Astrocyte (in vitro differentiated cells and primary cell): ENCODE measurements at regions not wholly inside any gene's neighbourhood (a gene's known extent, or its start where the extent isn't known, plus 50 kb on each side); places are given as distances from the start of the nearest gene placed in this dataset.
A peak's percentile ranks its signal among the peaks of the same experiment; 100 is the strongest.

Experiments used
- DNase-seq: peaks from one replicate; pipeline ENCODE4 v3.0.0-alpha.2; 2010; ENCODE audit warnings: low read depth
- FAIRE-seq: peaks from 2 replicates; lab custom pipeline; 2011; peaks lifted over from hg19 to GRCh38; lab: Jason Lieb, UNC
- H2AFZ ChIP-seq: 2 replicates; pipeline ENCODE4 v1.6.0; 2012; ENCODE audit warnings: low read depth, low read length, inconsistent platforms
- H3K27ac ChIP-seq: 2 replicates; pipeline ENCODE4 v1.5.1; 2011; ENCODE audit warnings: low read depth, low read length, inconsistent platforms
- H3K27me3 ChIP-seq: 2 replicates; pipeline ENCODE4 v1.6.0; 2011; ENCODE audit warnings: low read length, inconsistent platforms; ENCODE audit not compliant: insufficient read depth
- H3K36me3 ChIP-seq: 2 replicates; pipeline ENCODE4 v1.5.1; 2011; ENCODE audit warnings: low read length, inconsistent platforms; ENCODE audit not compliant: insufficient read depth
- H3K4me1 ChIP-seq: 2 replicates; pipeline ENCODE4 v1.5.1; 2011; ENCODE audit warnings: low read length, inconsistent platforms; ENCODE audit not compliant: insufficient read depth
- H3K4me2 ChIP-seq: 2 replicates; pipeline ENCODE4 v1.6.0; 2012; ENCODE audit warnings: low read length, inconsistent platforms
- H3K4me3 ChIP-seq: 2 replicates; pipeline ENCODE4 v1.5.1; 2011; ENCODE audit warnings: low read depth, mild to moderate bottlenecking, low read length, inconsistent platforms; ENCODE audit not compliant: insufficient read depth
- H3K79me2 ChIP-seq: 2 replicates; pipeline ENCODE4 v1.6.0; 2012; ENCODE audit warnings: mild to moderate bottlenecking, low read length, inconsistent platforms; ENCODE audit not compliant: insufficient read depth
- H3K9ac ChIP-seq: 2 replicates; pipeline ENCODE4 v1.6.0; 2012; ENCODE audit warnings: mild to moderate bottlenecking, low read length, inconsistent platforms
- H3K9me3 ChIP-seq: 2 replicates; pipeline ENCODE4 v1.5.1; 2012; ENCODE audit warnings: low read depth, mild to moderate bottlenecking, low read length, inconsistent platforms; ENCODE audit not compliant: insufficient read depth
- H4K20me1 ChIP-seq: 2 replicates; pipeline ENCODE4 v1.6.0; 2012; ENCODE audit warnings: low read length, inconsistent platforms; ENCODE audit not compliant: insufficient read depth
- H3K27ac Mint-ChIP-seq: one replicate; pipeline ENCODE4 v1.8.0; 2021; ENCODE audit warnings: mild to moderate bottlenecking, mixed read lengths; ENCODE audit not compliant: unreplicated experiment
- H3K27me3 Mint-ChIP-seq: one replicate; pipeline ENCODE4 v1.8.0; 2021; ENCODE audit warnings: low read depth, mixed read lengths; ENCODE audit not compliant: unreplicated experiment
- H3K36me3 Mint-ChIP-seq: one replicate; pipeline ENCODE4 v1.8.0; 2021; ENCODE audit warnings: low read depth, mixed read lengths; ENCODE audit not compliant: unreplicated experiment
- H3K4me1 Mint-ChIP-seq: one replicate; pipeline ENCODE4 v1.8.0; 2021; ENCODE audit warnings: low read depth, mixed read lengths; ENCODE audit not compliant: unreplicated experiment
- H3K4me3 Mint-ChIP-seq: one replicate; pipeline ENCODE4 v1.8.0; 2021; ENCODE audit warnings: mild to moderate bottlenecking, moderate library complexity, mixed read lengths; ENCODE audit not compliant: unreplicated experiment
- H3K9me3 Mint-ChIP-seq: one replicate; pipeline ENCODE4 v1.8.0; 2021; ENCODE audit warnings: mild to moderate bottlenecking, mixed read lengths; ENCODE audit not compliant: unreplicated experiment
- EZH2 ChIP-seq: IDR thresholded peaks from 2 replicates; pipeline ENCODE4 v1.6.1; 2012; ENCODE audit warnings: mild to moderate bottlenecking, low read length, inconsistent platforms; ENCODE audit not compliant: insufficient read depth
- TF ChIP-seq, protein P1 (sequence below): IDR thresholded peaks from 2 replicates; pipeline ENCODE4 v1.5.1; 2011; ENCODE audit warnings: low read depth, mild to moderate bottlenecking, inconsistent platforms, low read length, moderate library complexity; ENCODE audit not compliant: insufficient read depth

- Mint-ChIP-seq H3K9me3 (peaks cover 4% of the 10 kb centered on the region), H3K36me3 (no peaks in the 10 kb centered on the region), H3K4me1 (peaks cover 6% of the 10 kb centered on the region), H3K27ac (no peak overlapping the region), H3K27me3 (peaks cover 6% of the 10 kb centered on the region), H3K4me3 (no peak overlapping the region)
- no peak overlapping the region for H3K9ac ChIP-seq
- no peak overlapping the region for H3K4me3 ChIP-seq
- no peaks in the 10 kb centered on the region for H3K27me3 ChIP-seq
- no peaks in the 10 kb centered on the region for H3K9me3 ChIP-seq
- DNase-seq (no peak), FAIRE-seq (no peak)
- no peaks in the 10 kb centered on the region for H4K20me1 ChIP-seq
- no peaks in the 10 kb centered on the region for H3K36me3 ChIP-seq
- peaks cover 7% of the 10 kb centered on the region for H3K4me1 ChIP-seq
- no peaks in the 10 kb centered on the region for H3K79me2 ChIP-seq
- TF ChIP-seq, protein P1, sequence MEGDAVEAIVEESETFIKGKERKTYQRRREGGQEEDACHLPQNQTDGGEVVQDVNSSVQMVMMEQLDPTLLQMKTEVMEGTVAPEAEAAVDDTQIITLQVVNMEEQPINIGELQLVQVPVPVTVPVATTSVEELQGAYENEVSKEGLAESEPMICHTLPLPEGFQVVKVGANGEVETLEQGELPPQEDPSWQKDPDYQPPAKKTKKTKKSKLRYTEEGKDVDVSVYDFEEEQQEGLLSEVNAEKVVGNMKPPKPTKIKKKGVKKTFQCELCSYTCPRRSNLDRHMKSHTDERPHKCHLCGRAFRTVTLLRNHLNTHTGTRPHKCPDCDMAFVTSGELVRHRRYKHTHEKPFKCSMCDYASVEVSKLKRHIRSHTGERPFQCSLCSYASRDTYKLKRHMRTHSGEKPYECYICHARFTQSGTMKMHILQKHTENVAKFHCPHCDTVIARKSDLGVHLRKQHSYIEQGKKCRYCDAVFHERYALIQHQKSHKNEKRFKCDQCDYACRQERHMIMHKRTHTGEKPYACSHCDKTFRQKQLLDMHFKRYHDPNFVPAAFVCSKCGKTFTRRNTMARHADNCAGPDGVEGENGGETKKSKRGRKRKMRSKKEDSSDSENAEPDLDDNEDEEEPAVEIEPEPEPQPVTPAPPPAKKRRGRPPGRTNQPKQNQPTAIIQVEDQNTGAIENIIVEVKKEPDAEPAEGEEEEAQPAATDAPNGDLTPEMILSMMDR, result no peak
- TF ChIP-seq EZH2, result no peak
- no peak overlapping the region for H2AFZ ChIP-seq
- H3K4me2 ChIP-seq, result no peak overlapping the region
- H3K27ac ChIP-seq, result no peak overlapping the region
These were observed 144.2 kb downstream of the TTC32 start for GRCh38 chr2:19757586-19757985.

DNA sequence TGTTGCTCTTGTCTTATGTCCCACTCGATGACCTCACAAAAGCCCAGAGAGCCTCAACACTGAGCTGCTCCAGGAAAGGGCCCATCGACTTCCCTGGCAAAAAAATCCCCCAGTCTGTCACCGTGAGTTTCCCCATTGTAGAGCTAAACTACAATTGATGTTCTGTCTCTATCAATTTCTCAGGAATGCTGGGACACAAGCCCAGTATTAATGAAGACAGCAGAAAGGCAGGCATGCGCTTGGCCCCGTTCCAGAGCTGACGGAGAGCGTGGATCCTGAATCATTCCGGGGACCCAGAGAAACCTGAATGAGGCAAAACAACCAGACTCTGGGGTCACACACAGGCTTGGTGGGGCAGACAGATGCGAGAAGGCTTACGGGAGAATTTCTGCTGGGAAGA is 146.9 kb downstream of the TTC32 start:
- Mint-ChIP-seq H3K27me3 (peaks cover 14% of the 10 kb centered on the region), H3K36me3 (no peaks in the 10 kb centered on the region)
- peak; percentile 54 for DNase-seq

DNA sequence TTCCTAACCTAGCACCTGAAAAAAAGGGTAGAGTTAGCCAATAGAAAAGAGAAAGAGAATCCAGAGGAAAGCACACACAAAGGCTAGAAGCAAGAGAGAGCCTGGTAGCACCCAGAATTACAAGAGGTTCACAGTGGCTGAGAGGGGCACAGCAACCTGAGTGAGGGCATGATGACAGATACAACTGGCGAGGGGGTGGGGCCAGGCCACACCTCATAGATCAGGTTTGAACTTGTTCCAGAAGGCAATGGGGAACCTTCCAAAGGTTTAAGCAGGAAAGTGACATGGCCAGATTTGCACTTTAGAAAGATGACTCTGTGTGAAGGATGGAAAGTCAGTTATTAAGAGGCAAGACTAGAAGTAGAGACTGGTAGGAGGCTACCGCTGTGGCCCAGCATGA is 148.0 kb downstream of the TTC32 start:
- FAIRE-seq (no peak), DNase-seq (no peak)
- Histone ChIP-seq H3K27me3 (peaks cover 2% of the 10 kb centered on the region), H4K20me1 (no peaks in the 10 kb centered on the region), H3K9me3 (no peaks in the 10 kb centered on the region), H3K27ac (no peak overlapping the region), H3K9ac (no peak overlapping the region), H3K4me2 (no peak overlapping the region), H3K4me3 (no peak overlapping the region), H3K79me2 (no peaks in the 10 kb centered on the region), H2AFZ (no peak overlapping the region), H3K36me3 (no peaks in the 10 kb centered on the region), H3K4me1 (no peaks in the 10 kb centered on the region)
- no peak for TF ChIP-seq EZH2
- TF ChIP-seq, protein P1, result no peak
- peaks cover 16% of the 10 kb centered on the region for H3K27me3 Mint-ChIP-seq
- no peaks in the 10 kb centered on the region for H3K4me1 Mint-ChIP-seq
- H3K27ac Mint-ChIP-seq, result no peak overlapping the region
- H3K9me3 Mint-ChIP-seq, result peaks cover 4% of the 10 kb centered on the region
- no peaks in the 10 kb centered on the region for H3K36me3 Mint-ChIP-seq
- no peak overlapping the region for H3K4me3 Mint-ChIP-seq

More for the DNA sequence above, 146.9 kb downstream of the TTC32 start:
- Histone ChIP-seq H3K4me2 (no peak overlapping the region), H3K9me3 (no peaks in the 10 kb centered on the region), H3K36me3 (no peaks in the 10 kb centered on the region), H3K27me3 (peaks cover 2% of the 10 kb centered on the region), H2AFZ (peak overlapping the region; percentile 38), H3K79me2 (no peaks in the 10 kb centered on the region), H3K4me3 (no peak overlapping the region), H3K4me1 (no peaks in the 10 kb centered on the region), H3K9ac (no peak overlapping the region), H3K27ac (no peak overlapping the region), H4K20me1 (no peaks in the 10 kb centered on the region)
- no peak for FAIRE-seq
- no peak overlapping the region for H3K4me3 Mint-ChIP-seq
- H3K27ac Mint-ChIP-seq, result no peak overlapping the region
- TF ChIP-seq EZH2, result no peak
- TF ChIP-seq, protein P1, result no peak
- H3K9me3 Mint-ChIP-seq, result peaks cover 4% of the 10 kb centered on the region
- no peaks in the 10 kb centered on the region for H3K4me1 Mint-ChIP-seq
